AG20443 (cell line): ENCODE measurements at regions not wholly inside any gene's neighbourhood (a gene's known extent, or its start where the extent isn't known, plus 50 kb on each side); places are given as distances from the start of the nearest gene placed in this dataset.
"Not testable (repeated sequence)": the region's sequence is repeated elsewhere in the genome, so short reads cannot be mapped to it uniquely, and the experiment has no call there.

Experiments used
- DNase-seq: peaks from one replicate; pipeline ENCODE4 v3.0.0; 2012; ENCODE audit warnings: low spot score, mixed read lengths

DNA sequence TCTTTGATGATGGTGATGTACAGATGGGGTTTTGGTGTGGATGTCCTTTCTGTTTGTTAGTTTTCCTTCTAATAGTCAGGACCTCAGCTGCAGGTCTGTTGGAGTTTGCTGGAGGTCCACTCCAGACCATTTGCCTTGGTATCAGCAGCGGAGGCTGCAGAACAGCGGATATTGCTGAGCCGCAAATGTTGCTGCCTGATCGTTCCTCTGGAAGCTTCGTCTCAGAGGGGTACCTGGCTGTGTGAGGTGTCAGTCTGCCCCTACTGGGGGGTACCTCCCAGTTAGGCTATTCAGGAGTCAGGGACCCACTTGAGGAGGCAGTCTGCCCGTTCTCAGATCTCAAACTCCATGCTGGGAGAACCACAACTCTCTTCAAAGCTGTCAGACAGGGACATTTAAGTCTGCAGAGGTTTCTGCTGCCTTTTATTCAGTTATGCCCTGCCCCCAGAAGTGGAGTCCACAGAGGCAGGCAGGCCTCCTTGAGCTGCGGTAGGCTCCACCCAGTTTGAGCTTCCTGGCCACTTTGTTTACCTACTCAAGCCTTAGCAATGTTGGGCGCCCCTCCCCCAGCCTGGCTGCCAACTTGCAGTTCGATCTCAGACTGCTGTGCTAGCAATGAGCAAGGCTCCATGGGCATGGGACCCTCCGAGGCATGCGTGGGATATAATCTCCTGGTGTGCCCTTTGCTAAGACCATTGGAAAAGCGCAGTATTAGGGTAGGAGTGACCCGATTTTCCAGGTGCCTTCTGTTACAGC, 264.5 kb downstream of the MATN1 start:
- not testable (repeated sequence) for DNase-seq

DNA sequence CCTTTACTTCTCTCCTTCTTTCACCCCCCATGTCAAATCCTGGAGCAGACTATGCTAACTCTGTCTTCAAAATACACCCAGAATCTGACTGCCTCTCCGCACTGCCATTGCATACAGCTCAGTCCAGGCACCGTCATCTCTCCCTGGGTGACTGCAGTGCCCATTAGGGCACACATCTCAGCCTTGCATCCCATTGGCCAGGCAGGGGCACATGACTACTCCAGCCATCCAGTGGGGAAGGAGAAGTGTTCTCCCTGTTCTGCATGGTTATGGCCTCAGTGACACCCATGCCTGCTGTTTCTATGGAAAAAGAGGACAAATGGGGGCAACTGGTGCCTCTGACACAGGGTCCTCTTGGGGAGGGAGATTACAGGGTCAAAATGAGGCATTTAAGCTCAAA, 270.5 kb downstream of the MATN1 start:
- peak; percentile 7 for DNase-seq

DNA sequence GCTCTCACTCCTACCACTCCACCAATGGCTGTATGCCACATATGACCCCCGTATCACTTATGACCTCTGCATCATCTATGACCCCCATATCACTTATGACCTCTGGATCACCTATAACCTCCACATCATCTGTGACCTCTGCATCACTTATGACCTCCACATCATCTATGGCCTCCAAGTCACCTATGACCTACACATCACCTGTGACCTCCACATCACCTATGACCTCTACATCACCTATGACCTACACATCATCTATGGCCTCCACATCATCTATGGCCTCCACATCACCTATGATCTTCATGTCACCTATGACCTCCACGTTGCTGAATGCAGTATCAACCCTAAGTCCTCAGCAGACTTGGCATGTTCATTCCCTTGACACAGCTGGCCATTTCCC, 271.2 kb downstream of the MATN1 start:
- DNase-seq, result peak; percentile 2

DNA sequence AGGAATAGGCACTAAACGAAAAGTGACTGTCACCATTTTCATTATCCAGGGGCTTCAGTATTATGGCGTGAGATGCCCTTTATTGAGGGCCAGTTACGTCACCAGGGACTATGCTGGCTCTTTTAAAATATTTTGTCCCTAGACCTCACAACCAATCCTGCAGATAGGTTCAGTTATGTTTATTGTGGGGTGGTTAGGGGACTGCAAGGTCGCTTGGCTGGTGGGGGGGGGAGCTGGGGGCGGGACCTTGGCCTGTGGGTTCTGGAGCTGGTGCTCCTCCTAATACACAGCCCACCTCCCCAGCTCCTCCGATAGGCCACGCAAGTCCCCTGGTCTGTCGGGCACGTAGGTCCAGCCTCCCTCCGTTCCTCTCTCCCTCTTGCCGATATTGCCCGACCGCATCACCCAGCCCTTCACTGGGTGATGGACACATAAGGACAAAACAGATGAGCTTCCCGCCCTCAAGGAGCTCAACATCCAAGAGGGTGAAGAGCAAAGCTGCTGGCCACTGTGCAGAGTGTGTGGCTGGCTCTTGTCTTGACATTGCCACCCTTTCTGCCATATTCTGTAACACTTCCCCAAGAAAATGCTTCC, 271.8 kb downstream of the MATN1 start:
- DNase-seq, result peak; percentile 6

DNA sequence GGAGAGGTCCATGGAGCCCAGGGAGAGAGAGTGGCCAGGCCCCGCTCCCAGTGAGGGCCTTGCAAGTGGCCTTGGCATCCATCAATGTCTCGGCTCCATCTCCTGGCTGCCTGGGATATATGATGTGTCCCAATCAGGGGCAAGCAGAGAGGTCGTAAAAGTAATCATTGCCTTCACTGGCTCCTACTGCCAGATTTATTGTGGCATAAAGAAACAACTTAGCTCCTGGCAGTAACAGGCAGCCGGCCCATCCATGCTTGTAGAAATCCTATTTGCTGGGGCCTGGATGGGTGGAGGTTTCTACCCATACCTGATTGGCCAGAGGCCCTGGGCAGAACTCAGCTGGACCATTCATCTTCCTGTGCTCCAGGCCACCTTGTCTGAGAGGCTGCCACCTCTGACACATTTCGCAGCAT, 272.6 kb downstream of the MATN1 start:
- peak; percentile 3 for DNase-seq

DNA sequence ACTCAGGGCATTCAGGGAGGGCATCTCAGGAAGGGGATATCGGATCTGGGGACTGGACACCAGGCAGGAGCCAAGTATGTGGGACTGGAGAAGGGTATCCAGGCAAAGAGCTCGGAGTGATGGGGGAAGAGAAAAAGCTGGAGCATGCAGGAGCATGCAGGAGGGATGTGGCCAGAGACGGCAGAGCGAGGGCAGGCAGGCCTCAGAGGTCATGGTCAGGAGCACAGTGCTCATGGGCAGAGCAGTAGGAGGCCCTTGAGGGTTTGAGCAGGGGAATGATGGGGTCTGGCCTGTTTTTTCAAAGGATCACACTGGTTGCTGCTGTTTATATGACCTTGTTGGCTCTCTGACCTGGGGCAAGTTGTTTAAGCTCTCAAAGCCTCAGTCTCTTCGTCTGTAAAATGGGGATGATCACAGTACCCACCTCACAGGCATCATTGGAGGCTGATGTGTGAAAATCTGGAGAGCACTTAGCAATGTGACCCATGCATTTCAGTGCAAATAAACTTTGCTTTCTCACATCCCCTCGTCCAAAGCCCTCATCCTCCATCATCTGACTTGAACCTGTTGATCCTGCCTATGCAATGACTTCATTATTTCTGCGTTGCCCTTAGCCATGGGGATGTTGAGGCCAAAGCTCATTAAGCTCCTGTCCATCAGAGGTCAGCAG, 273.1 kb downstream of the MATN1 start:
- DNase-seq, result peak; percentile 4

DNA sequence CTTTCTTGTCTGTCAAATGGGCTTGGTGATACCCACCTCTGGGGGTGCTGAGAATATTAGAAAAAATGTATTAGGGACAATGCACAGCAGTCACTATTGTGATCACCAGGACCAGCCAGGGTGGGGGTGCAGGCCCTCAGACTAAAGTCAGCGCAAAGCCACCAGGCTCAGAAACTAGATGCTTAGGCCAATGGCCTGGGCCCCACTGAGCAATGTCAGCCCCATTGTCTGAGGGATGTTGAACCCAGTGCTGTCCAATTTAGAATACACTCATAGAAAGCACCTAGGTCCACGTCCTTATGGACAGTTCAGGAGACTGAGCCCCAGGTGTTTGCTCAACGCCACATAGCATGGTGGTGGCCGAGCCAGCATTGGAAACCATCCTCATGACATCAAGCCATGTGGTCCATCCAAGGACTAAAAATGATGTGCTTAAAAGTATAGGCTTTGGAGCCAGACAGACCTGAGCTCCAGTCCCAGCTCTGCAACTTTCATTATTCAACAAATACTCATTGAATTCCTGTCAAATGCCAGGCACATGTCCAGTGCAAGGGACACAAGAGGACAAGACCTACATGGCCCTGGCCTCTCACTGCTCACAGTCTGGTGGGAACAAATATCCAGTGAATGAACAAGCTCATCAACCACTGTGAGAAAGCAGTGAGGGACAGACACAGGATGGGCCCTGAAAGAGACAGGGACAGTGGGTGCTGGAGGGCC, 273.8 kb downstream of the MATN1 start:
- DNase-seq, result peak; percentile 2

DNA sequence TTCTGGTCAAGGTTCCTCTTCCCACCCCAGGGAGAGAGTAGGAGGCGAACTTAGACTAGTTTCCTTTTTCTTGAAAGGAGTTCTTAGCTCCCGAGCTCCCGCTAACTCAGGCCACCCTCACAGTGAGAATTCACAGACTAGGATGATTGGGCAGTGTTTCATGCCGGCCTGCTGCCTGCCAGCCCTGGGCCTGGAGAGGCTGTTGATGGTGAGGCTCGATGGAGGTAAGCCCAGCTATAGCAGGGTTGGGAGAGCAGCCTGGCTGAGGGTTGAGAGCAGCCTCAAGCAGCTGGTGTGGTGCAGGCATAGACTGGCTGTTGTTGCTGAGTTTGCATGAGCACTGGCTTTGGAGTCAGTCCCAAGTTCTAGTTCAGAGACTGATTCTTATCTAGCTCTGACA, 274.4 kb downstream of the MATN1 start:
- peak; percentile 9 for DNase-seq

DNA sequence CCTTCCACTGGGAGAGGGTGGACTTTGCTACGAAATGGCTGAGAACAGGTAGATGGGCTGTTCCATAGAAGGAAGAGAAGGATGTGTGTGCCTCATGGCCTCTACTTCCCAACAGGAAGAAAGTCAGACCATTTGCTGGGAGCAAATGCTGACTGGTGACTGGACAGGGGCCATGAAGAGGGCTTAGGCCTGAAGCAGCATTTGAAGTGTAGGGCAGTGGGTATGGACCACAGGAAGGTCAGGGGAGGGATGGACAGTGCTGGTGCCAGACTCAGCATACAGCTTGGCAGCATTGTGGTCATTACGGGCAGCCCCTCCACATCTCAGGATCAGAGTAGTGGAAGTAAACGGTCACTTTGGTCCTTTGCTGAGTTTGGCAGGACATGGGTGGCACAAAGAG, 275.7 kb downstream of the MATN1 start:
- peak; percentile 6 for DNase-seq

DNA sequence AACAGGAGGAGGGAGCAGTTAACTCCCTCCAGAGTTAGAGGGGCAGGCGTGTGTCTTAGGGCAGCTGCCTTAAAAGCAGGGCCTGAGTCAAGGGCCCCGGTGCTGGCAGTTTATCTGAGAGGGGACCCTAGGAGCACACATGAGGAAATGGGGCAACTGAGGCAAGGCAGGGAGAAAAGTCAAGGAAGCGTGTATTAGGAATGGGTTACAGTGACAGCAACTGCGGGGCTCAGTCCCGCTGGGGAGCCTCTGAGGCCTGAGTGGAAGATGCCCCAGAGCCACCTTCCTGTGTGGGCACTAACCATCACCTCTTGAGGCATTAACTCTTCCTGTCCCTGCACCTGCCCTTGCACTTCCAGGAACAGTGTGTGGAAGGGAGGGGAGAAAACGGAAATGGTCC, 276.3 kb downstream of the MATN1 start:
- DNase-seq, result peak; percentile 1

DNA sequence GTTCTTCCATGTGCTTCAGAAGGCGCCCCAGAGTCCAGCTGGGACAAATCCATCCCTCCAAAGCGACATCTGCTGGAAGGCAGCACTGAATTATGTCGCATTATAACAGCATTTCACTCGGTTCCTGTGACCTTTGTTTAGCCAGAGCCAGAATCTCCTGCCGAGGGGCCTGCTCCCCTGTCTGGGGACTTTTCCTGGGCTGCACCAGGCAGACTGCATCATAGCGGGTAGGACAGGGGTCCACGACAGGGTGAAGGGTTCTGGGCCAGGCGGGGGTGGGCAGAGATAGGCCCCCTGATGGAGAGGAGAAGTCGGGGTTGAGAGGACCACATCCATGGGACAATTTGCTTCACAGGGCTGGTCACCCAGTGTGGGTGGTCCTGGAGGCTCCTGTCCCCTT, 276.9 kb downstream of the MATN1 start:
- DNase-seq, result peak; percentile 2

DNA sequence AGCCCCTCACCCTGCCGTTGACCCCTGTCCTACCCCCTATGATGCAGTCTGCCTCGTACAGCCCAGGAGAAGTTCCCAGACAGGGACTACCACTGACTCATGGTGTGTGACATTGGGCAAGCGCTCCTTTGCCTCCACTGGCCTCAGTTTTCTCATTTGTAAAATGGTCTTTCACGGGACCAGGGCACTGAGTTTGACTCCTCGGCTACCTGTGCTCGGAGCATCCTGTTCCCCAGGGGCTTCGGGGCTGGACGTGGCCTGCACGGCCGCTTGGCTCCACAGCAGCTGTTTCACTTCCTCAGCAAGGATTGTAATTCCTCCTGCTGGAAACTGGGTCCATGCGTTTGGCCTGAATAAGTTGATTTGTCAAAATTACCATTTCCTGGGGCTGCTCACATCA, 277.3 kb downstream of the MATN1 start:
- DNase-seq, result peak; percentile 2

DNA sequence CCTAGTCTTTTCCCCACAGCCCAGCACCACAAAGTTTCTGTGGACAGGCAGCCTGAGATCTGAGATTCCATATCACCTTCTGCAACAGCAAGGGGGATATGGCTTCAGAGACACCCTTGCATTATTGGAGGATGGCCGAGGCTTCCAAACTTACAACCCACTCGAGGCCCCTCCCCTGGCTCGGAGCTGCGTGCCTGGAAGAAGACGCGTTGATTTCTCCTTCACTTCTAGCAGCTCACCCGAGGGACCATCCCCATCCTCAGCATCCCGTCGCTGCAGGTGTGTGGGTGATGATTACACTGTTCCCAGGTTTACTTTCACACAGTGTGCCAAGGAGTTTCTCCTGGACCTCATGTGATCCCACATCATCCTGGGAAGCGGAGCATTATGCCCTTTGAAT, 277.9 kb downstream of the MATN1 start:
- peak; percentile 2 for DNase-seq

DNA sequence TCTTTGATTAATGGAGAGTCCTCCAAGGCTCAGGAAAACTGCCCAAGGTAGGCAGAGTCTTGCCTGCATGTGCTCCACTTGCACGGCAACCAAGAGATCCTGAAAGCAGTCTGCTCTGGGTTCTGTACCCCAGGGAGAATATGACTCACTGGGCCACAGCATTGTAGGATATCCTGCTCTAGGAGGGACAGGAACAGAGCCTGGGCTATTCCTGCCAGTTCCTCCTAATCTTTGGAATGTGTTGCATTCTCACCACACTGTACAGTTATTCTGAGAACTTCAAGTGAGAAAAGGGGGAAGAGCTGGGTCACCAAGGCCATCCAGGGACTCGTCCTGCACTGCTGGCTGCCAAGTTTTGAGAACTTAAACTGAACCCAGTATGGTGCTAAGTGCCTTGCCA, 278.5 kb downstream of the MATN1 start:
- peak; percentile 6 for DNase-seq

DNA sequence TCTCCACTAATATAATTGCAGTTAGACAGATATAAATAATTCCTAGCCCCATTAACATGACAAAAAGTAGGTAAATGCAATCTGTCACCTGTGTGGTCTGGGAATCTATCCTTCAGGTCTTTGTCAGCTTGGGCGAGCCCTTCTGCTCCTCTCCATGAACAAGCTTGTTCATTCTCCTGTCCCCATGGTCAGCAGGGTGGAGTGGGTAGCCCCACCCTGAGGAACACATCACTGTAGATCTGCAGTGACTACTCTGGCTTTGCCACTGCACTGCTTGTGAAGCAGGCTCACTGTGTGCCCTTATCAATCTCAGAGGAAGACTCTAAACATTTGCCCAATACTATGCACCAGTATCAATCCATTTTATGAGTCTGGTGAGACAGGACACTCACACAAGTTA, 279.0 kb downstream of the MATN1 start:
- peak; percentile 3 for DNase-seq

DNA sequence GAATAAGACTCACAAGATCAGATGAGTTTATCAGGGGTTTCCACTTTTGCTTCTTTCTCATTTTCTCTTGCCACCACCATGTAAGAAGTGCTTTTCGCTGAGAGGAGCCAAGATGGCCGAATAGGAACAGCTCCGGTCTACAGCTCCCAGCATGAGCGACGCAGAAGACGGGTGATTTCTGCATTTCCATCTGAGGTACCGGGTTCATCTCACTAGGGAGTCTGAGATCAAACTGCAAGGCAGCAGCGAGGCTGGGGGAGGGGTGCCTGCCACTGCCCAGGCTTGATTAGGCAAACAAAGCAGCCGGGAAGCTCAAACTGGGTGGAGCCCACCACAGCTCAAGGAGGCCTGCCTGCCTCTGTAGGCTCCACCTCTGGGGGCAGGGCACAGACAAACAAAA, 285.1 kb downstream of the MATN1 start:
- DNase-seq, result not testable (repeated sequence)

DNA sequence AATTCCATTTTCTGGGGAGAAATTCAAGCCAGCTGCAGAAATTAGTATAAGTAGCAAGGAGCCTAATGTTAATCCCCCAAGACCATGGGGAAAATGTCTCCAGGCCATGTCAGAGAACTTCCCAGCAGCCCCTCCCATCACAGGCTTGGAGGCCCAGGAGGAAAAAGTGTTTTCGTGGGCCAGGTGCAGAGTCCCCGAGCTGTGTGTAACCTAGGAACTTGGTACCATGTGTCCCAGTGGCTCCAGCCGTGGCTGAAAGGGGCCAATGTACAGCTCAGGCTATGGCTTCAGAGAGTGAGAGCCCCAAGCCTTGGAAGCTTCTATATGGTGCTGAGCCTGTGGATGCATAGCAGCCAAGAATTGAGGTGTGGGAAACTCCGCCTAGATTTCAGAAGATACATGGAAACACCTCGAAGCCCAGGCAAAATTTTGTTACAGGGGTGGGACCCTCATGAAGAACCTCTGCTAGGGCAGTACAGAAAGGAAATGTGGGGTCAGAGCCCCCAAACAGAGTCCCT, 286.3 kb downstream of the MATN1 start:
- DNase-seq, result peak; percentile 0

DNA sequence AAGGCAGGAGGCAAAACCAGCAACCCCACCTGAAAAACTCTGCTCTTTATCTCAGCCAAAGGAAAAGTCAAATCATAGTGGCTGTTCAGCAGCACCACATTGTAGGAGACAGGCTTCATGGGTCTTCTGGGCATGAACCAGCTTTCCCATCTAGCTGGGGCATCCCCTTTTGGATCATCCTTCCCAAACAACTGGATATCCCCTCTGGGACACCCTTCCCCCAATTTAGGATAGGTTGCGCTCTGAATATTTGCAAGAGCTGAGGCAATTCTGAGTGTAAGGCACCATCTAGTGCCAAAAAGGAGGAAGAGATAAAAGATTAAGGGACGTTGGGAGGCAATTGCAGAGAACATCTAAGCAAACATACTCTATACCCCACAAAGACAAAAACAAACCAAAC, 295.8 kb downstream of the MATN1 start:
- no peak for DNase-seq

DNA sequence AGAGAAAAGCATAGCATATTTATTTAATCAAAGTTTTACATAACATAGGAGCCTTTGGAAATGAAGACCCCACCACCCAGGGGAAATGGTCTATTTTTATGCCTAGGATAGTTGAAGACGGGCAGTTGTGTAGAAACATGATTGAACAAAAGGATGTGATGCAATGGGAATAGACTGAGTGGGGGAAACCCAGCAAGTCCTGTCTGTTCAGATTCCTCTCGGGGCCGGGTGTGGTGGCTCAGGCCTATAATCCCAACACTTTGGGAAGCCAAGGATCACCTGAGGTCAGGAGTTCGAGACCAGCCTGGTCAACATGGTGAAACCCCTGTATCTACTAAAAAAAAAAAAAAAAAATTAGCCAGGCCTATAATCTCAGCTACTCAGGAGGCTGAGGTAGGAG, 298.3 kb downstream of the MATN1 start:
- peak; percentile 0 for DNase-seq

DNA sequence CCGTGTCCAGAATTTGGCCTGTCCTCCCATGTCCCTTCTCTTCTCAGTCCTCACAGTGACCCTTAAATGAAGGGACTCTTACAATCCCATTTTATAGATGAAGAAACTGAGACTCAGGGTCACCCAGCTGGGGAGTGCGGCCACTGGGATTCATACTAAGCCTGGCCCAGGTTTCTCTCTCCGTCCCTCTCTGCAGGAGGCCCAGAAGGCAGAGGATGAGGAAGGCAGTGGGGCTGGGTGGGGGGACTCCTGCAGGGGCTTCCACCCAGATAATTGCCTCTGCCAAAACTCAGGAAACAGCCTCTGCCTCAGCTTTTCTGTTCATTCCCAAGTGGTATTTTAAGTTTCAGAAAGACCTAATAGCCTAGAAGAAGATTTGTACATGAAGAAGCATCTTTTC, 299.8 kb downstream of the MATN1 start:
- DNase-seq, result peak; percentile 1

DNA sequence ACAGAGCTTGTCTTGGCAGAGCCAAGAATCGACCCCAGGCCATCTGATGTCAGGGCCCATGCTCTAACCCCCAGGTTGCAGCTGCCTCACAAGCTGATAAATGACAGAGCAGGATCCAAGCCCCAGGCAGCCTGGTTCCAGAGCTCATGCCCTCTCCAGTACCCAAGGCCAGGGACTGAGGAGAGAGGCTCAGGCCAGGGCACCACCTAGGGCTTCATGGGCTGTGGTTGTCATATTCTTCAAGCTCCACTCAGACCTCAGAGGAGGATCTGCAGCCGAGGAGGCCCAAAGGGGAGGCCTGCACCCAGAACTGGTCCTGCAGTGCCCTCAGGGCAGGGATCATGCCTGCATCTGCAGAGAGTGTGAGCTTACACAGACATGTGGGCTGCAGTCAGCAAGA, 301.1 kb downstream of the MATN1 start:
- DNase-seq, result peak; percentile 3

DNA sequence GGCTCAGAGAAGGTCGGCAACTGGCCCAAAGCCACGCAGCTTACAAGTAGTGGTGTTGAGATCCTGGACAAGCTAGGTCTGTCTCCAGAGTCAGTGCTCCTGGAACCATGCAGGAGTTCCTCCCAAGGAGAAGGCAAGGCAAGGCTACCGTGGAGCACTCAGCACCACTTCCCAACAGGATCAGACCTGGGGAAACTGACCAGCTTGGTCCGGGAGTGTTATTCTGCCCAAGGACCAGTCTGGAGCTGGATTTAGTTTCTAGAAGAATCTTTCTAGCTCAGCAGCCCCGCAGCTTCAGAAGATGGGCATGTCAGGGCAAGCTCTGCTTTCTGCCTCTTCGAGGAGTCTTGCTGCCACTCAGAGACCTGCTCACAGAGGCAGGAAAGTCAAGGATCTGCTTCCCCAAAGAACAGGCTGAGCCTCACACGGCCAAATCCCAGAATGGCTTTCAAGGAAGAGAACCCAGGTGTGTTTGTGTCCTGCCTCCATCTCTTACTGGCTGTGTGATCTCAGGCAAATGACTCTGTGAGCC, 302.8 kb downstream of the MATN1 start:
- peak; percentile 5 for DNase-seq
